HEK293 (cell line): ENCODE measurements at regions not wholly inside any gene's neighbourhood (a gene's known extent, or its start where the extent isn't known, plus 50 kb on each side); places are given as distances from the start of the nearest gene placed in this dataset.

ENCODE experiments used
- CTCF ChIA-PET: fragments of 350-600 bp; formaldehyde crosslinking; extraction: SDS; loops from one replicate; lab custom pipeline; 2021; ENCODE audit warnings: antibody characterized with exemption; lab: Yijun Ruan, JAX
- POLR2A ChIA-PET: fragments of 300-600 bp; formaldehyde crosslinking; extraction: SDS; loops from one replicate; lab custom pipeline; 2020; ENCODE audit warnings: antibody characterized with exemption, inconsistent platforms; lab: Yijun Ruan, JAX
- H3K27ac ChIP-seq: fragments of 200-500 bp; sonication (Bioruptor generic); 2 replicates; pipeline ENCODE4 v1.5.1; 2014; ENCODE audit warnings: low read depth, low read length, control low read depth, inconsistent platforms; ENCODE audit errors: extremely low read depth
- H3K36me3 ChIP-seq, 2 experiments: fragments of 200-500 bp in 1 of 2; sonication (Bioruptor generic) in 1 of 2; 1 replicate in 1 of 2; 2 replicates in 1 of 2; pipeline ENCODE4 v1.5.1; 2014 to 2017; ENCODE audit warnings: inconsistent platforms in 2 of 2, low read length in 2 of 2; ENCODE audit not compliant: control insufficient read depth in 2 of 2, insufficient read depth in 1 of 2
- H3K4me1 ChIP-seq: fragments of 200-500 bp; sonication (Bioruptor generic); 2 replicates; pipeline ENCODE4 v1.5.1; 2014; ENCODE audit warnings: mild to moderate bottlenecking, low read length, inconsistent platforms; ENCODE audit not compliant: control insufficient read depth, insufficient read depth
- H3K4me3 ChIP-seq: 2 replicates; pipeline ENCODE4 v1.5.1; 2011; ENCODE audit warnings: low read depth, mild to moderate bottlenecking, control low read depth, low read length, moderate library complexity
- H3K9me3 ChIP-seq: fragments of 200-500 bp; sonication (Bioruptor generic); 2 replicates; pipeline ENCODE4 v1.5.1; 2014; ENCODE audit warnings: low read depth, low read length, inconsistent platforms; ENCODE audit not compliant: control insufficient read depth, insufficient read depth
- MYNN ChIP-seq: fragments of 450-650 bp; formaldehyde crosslinking; IDR thresholded peaks from 2 replicates; pipeline ENCODE4 v1.5.1; 2016; ENCODE audit warnings: missing biosample characterization, missing genetic modification characterization, borderline replicate concordance
- SCRT1 ChIP-seq: fragments of 450-650 bp; formaldehyde crosslinking; IDR thresholded peaks from 2 replicates; pipeline ENCODE4 v1.5.1; 2016; ENCODE audit warnings: missing biosample characterization, missing genetic modification characterization, borderline replicate concordance
- SCRT2 ChIP-seq: fragments of 450-650 bp; formaldehyde crosslinking; IDR thresholded peaks from 2 replicates; pipeline ENCODE4 v1.5.1; 2016; ENCODE audit warnings: missing biosample characterization, missing genetic modification characterization
- SP2 ChIP-seq: fragments of 450-650 bp; formaldehyde crosslinking; IDR thresholded peaks from 2 replicates; pipeline ENCODE4 v1.5.1; 2016; ENCODE audit warnings: missing biosample characterization, missing genetic modification characterization
- ZNF112 ChIP-seq: fragments of 450-650 bp; formaldehyde crosslinking; IDR thresholded peaks from 2 replicates; pipeline ENCODE4 v1.5.0; 2017; ENCODE audit warnings: missing biosample characterization, missing genetic modification characterization
- ZNF133 ChIP-seq: fragments of 450-650 bp; formaldehyde crosslinking; IDR thresholded peaks from 2 replicates; pipeline ENCODE4 v1.5.1; 2016; ENCODE audit warnings: missing biosample characterization, missing genetic modification characterization
- ZNF157 ChIP-seq: fragments of 450-650 bp; formaldehyde crosslinking; IDR thresholded peaks from 2 replicates; pipeline ENCODE4 v1.5.1; 2016; ENCODE audit warnings: missing biosample characterization, missing genetic modification characterization
- ZNF19 ChIP-seq: fragments of 450-650 bp; formaldehyde crosslinking; IDR thresholded peaks from 2 replicates; pipeline ENCODE4; 2016; ENCODE audit warnings: missing biosample characterization, missing genetic modification characterization, low read depth
- ZNF426 ChIP-seq: fragments of 450-650 bp; formaldehyde crosslinking; IDR thresholded peaks from 2 replicates; pipeline ENCODE4 v1.5.1; 2017; ENCODE audit warnings: missing biosample characterization, missing genetic modification characterization, mild to moderate bottlenecking, inconsistent platforms, moderate library complexity
- ZNF549 ChIP-seq: fragments of 450-650 bp; IDR thresholded peaks from 2 replicates; pipeline ENCODE4 v1.5.1; 2018; ENCODE audit warnings: missing biosample characterization, missing genetic modification characterization, mild to moderate bottlenecking, inconsistent platforms, moderate library complexity
- ZNF621 ChIP-seq: fragments of 450-650 bp; formaldehyde crosslinking; IDR thresholded peaks from 2 replicates; pipeline ENCODE4 v1.5.1; 2017; ENCODE audit warnings: missing biosample characterization, missing genetic modification characterization
- ZNF654 ChIP-seq: fragments of 450-650 bp; formaldehyde crosslinking; IDR thresholded peaks from 2 replicates; pipeline ENCODE4 v1.5.1; 2016; ENCODE audit warnings: low read depth, missing biosample characterization, missing genetic modification characterization
- TF ChIP-seq, protein P1 (sequence below): fragments of 450-650 bp; formaldehyde crosslinking; IDR thresholded peaks from 2 replicates; pipeline ENCODE4 v1.5.1; 2017; ENCODE audit warnings: missing biosample characterization, missing genetic modification characterization
- TF ChIP-seq, protein P2 (sequence below): fragments of 450-650 bp; formaldehyde crosslinking; IDR thresholded peaks from 2 replicates; pipeline ENCODE4 v1.5.1; 2016; ENCODE audit warnings: missing biosample characterization, missing genetic modification characterization
- TF ChIP-seq, protein P3 (sequence below): fragments of 450-650 bp; formaldehyde crosslinking; IDR thresholded peaks from 2 replicates; pipeline ENCODE4 v1.5.0; 2017; ENCODE audit warnings: missing biosample characterization, missing genetic modification characterization, borderline replicate concordance
- TF ChIP-seq, protein P4 (sequence below): fragments of 450-650 bp; formaldehyde crosslinking; conservative IDR thresholded peaks from 2 replicates; pipeline ENCODE4 v1.5.1; 2016; ENCODE audit warnings: low read depth, missing biosample characterization, missing genetic modification characterization
- TF ChIP-seq, protein P5 (sequence below): fragments of 450-650 bp; IDR thresholded peaks from 2 replicates; pipeline ENCODE4 v1.5.1; 2018; ENCODE audit warnings: missing biosample characterization, missing genetic modification characterization

DNA sequence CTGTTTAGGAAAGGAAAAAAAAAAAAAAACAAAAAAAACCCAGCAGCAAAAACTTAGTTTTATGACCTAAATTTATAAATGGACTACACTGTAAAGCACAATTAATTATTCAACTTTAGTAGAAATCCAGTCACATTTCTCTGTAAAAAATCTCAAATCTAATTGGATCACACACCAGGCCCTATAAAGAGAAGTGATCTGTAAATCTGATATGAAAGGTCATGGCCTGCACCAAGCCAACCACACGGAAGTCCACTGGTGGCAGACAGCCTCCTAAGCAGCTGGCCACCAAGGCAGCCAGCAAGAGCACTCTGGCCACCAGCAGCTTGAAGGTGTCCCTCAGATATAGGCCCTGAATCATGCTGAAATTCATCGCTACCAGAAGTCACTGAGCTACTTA lies 131.6 kb downstream of the HFE start:
- Histone ChIP-seq H3K36me3 (no peaks in the 10 kb centered on the region), H3K4me1 (no peaks in the 10 kb centered on the region), H3K9me3 (no peaks in the 10 kb centered on the region), H3K27ac (no peak overlapping the region), H3K4me3 (no peak overlapping the region)
- CTCF ChIA-PET = no interaction called here
- POLR2A ChIA-PET = interaction anchor here (1.4 kb wide), 1 partner anchor 31 kb away, joined by 6 read pairs; a partner anchor contains a TSS
- TF ChIP-seq ZNF426 (tag by site-specific recombination) (no peak), ZNF654 (no peak)
- TF ChIP-seq, protein P1, sequence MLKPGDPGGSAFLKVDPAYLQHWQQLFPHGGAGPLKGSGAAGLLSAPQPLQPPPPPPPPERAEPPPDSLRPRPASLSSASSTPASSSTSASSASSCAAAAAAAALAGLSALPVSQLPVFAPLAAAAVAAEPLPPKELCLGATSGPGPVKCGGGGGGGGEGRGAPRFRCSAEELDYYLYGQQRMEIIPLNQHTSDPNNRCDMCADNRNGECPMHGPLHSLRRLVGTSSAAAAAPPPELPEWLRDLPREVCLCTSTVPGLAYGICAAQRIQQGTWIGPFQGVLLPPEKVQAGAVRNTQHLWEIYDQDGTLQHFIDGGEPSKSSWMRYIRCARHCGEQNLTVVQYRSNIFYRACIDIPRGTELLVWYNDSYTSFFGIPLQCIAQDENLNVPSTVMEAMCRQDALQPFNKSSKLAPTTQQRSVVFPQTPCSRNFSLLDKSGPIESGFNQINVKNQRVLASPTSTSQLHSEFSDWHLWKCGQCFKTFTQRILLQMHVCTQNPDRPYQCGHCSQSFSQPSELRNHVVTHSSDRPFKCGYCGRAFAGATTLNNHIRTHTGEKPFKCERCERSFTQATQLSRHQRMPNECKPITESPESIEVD (tag by site-specific recombination) = no peak
- TF ChIP-seq, protein P2, sequence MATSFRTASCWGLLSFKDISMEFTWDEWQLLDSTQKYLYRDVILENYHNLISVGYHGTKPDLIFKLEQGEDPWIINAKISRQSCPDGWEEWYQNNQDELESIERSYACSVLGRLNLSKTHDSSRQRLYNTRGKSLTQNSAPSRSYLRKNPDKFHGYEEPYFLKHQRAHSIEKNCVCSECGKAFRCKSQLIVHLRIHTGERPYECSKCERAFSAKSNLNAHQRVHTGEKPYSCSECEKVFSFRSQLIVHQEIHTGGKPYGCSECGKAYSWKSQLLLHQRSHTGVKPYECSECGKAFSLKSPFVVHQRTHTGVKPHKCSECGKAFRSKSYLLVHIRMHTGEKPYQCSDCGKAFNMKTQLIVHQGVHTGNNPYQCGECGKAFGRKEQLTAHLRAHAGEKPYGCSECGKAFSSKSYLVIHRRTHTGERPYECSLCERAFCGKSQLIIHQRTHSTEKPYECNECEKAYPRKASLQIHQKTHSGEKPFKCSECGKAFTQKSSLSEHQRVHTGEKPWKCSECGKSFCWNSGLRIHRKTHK (tag by site-specific recombination) = no peak
- TF ChIP-seq, protein P3, sequence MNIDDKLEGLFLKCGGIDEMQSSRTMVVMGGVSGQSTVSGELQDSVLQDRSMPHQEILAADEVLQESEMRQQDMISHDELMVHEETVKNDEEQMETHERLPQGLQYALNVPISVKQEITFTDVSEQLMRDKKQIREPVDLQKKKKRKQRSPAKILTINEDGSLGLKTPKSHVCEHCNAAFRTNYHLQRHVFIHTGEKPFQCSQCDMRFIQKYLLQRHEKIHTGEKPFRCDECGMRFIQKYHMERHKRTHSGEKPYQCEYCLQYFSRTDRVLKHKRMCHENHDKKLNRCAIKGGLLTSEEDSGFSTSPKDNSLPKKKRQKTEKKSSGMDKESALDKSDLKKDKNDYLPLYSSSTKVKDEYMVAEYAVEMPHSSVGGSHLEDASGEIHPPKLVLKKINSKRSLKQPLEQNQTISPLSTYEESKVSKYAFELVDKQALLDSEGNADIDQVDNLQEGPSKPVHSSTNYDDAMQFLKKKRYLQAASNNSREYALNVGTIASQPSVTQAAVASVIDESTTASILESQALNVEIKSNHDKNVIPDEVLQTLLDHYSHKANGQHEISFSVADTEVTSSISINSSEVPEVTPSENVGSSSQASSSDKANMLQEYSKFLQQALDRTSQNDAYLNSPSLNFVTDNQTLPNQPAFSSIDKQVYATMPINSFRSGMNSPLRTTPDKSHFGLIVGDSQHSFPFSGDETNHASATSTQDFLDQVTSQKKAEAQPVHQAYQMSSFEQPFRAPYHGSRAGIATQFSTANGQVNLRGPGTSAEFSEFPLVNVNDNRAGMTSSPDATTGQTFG (tag by site-specific recombination) = no peak

DNA sequence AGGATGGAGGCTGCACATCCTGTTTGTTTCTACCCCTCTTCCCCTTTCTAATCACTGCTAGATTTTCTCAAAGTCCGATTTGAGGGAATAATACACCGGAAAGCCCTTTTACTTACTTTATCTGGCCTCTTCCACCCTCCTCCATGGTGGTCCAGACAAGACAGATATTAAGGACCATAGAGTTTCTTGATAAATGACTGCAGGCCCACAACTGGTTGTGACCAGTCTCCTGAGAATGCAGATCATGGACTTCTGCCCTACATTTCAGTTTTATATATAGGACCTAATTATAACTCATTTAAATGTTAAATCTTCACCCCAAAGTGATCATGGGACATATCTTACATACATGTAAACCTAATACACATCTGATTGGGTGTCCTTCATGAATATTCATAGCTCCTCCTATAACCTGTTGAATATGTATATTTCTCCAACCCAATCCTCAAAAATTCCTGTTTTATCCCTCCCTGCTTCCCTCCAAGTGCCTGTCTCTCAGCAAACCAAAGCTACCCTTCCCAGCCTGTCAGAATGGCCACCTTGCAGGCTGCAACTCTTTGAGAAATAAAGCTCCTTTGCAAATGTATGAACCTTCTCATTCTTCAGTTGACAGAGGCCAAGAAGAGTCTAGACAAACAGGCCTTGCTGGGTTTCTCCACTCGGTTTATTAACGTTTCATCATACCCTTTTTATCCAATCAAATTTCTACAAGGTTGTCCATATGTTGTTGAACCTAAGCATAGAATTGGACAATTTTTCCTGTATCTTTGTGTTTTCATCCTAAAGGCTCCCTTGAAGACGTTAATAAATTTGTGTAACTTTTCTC lies 133.1 kb downstream of the HFE start:
- peaks cover 0 to 6% of the 10 kb centered on the region in 2 experiments; a peak in 1 of 3 replicates for H3K36me3 ChIP-seq
- CTCF ChIA-PET = interaction anchor here (0.6 to 1.0 kb wide), 3 partner anchors 26 to 1464 kb away, joined by 3 to 5 read pairs (median 4); no protein-coding TSS in a partner anchor
- no peaks in the 10 kb centered on the region for H3K4me1 ChIP-seq
- no peak overlapping the region for H3K4me3 ChIP-seq
- H3K9me3 ChIP-seq = no peaks in the 10 kb centered on the region
- POLR2A ChIA-PET = interaction anchor here (1.1 to 1.2 kb wide), 2 partner anchors 23 to 29 kb away, joined by 3 read pairs; a partner anchor contains a TSS
- H3K27ac ChIP-seq = no peak overlapping the region
- peak; percentile 65 for TF ChIP-seq SCRT1 (tag by site-specific recombination)
- TF ChIP-seq SP2 = no peak
- peak; percentile 83 for TF ChIP-seq SCRT2 (tag by site-specific recombination)

DNA sequence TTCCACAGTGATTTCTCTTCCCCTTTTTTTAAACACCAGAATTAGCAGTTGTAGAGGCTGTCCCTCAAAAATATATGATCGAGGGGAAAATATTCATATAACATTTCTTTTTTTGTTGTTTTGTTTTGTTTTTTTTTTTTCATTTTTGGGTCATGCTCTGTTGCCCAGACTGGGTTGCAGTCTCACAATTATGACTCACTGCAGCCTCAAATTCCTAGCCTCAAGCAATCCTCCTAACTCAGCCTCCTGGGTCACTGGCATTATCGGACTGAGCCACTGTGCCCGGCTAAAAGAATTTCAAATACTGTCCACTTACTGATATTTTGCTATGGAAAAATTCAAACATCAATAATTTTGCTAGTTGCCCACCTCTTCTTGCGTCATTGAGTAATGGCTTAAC lies 134.0 kb downstream of the HFE start:
- no peaks in the 10 kb centered on the region for H3K9me3 ChIP-seq
- no peak overlapping the region for H3K4me3 ChIP-seq
- CTCF ChIA-PET = interaction anchor here (0.6 kb wide), 1 partner anchor 1465 kb away, joined by 5 read pairs; no protein-coding TSS in a partner anchor
- no peak overlapping the region for H3K27ac ChIP-seq
- no peaks in the 10 kb centered on the region for H3K4me1 ChIP-seq
- H3K36me3 ChIP-seq = peaks cover 0 to 12% of the 10 kb centered on the region in 2 experiments; a peak in 1 of 3 replicates
- POLR2A ChIA-PET = interaction anchor here (1.1 to 1.2 kb wide), 2 partner anchors 24 to 28 kb away, joined by 3 read pairs; a partner anchor contains a TSS
- TF ChIP-seq, protein P4, sequence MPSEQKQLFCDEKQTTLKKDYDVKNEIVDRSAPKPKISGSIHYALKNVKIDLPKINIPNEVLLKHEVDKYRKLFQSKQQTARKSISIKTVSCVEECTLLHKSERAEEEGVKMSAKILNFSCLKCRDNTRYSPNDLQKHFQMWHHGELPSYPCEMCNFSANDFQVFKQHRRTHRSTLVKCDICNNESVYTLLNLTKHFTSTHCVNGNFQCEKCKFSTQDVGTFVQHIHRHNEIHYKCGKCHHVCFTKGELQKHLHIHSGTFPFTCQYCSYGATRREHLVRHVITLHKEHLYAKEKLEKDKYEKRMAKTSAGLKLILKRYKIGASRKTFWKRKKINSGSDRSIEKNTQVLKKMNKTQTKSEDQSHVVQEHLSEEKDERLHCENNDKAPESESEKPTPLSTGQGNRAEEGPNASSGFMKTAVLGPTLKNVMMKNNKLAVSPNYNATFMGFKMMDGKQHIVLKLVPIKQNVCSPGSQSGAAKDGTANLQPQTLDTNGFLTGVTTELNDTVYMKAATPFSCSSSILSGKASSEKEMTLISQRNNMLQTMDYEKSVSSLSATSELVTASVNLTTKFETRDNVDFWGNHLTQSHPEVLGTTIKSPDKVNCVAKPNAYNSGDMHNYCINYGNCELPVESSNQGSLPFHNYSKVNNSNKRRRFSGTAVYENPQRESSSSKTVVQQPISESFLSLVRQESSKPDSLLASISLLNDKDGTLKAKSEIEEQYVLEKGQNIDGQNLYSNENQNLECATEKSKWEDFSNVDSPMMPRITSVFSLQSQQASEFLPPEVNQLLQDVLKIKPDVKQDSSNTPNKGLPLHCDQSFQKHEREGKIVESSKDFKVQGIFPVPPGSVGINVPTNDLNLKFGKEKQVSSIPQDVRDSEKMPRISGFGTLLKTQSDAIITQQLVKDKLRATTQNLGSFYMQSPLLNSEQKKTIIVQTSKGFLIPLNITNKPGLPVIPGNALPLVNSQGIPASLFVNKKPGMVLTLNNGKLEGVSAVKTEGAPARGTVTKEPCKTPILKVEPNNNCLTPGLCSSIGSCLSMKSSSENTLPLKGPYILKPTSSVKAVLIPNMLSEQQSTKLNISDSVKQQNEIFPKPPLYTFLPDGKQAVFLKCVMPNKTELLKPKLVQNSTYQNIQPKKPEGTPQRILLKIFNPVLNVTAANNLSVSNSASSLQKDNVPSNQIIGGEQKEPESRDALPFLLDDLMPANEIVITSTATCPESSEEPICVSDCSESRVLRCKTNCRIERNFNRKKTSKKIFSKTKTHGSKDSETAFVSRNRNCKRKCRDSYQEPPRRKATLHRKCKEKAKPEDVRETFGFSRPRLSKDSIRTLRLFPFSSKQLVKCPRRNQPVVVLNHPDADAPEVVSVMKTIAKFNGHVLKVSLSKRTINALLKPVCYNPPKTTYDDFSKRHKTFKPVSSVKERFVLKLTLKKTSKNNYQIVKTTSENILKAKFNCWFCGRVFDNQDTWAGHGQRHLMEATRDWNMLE = no peak
- TF ChIP-seq ZNF133 (tag by site-specific recombination) (no peak), ZNF621 (tag by site-specific recombination) (no peak), ZNF549 (tag by site-specific recombination) (no peak), SP2 (no peak), ZNF112 (no peak), MYNN (tag by site-specific recombination) (no peak), ZNF19 (tag by site-specific recombination) (no peak), ZNF157 (tag by site-specific recombination) (no peak)
- TF ChIP-seq, protein P5, sequence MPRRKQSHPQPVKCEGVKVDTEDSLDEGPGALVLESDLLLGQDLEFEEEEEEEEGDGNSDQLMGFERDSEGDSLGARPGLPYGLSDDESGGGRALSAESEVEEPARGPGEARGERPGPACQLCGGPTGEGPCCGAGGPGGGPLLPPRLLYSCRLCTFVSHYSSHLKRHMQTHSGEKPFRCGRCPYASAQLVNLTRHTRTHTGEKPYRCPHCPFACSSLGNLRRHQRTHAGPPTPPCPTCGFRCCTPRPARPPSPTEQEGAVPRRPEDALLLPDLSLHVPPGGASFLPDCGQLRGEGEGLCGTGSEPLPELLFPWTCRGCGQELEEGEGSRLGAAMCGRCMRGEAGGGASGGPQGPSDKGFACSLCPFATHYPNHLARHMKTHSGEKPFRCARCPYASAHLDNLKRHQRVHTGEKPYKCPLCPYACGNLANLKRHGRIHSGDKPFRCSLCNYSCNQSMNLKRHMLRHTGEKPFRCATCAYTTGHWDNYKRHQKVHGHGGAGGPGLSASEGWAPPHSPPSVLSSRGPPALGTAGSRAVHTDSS (tag by site-specific recombination) = no peak
